ENCODE measurements at regions not wholly inside any gene's neighbourhood (a gene's known extent, or its start where the extent isn't known, plus 50 kb on each side); places are given as distances from the start of the nearest gene placed in this dataset.

GRCh38 chr18:39667905-39668304 lies 2102.3 kb upstream of the CELF4 start:
- no peak for DNase-seq (ENCODE audit: low spot score)

- no peak for DNase-seq (ENCODE audit: low spot score)
Observed at GRCh38 chr18:39666541-39666940, 2100.9 kb upstream of the CELF4 start.

DNA sequence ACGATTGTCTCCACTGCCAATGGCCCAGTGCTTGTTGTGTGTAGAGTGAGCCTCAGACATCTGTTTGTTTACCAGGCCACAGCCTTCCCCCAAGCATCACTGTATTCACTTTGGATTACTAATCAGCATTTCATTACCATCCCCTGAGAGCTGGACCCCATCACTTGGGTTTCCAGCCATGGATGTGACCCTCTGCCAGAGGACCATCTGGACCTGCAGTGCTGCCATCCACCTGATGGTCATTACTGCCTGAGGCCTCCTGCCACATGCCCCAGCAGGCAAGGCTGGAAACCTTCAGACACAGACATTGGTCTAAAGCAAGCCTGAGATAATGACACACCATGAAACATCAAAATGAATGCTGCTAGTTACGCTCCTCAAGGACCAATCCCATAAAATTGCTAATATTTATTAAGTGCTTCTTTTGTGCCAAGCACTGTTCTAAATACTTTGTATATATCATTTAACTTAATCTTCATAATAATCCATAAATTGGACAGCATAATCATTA lies 2096.3 kb upstream of the CELF4 start:
- DNase-seq (ENCODE audit: low spot score) = no peak

DNA sequence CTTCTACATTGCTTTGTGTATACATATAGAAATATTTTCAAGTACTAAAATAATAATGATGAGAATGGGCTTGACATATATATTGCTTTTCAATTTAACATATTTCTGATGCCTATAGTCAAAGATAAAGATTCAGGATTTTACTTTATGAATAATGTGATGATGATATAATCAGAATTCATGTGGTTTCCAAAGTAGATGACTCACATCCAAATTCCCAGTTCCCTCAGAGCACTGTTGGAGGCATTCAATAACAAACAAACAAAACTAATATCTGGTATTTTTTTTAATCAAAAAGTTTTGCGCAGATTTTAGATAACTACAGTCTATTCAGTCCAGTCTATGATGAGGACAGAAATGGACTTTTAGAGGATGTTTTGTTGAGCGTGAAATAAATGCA lies 2094.5 kb upstream of the CELF4 start:
- DNase-seq (ENCODE audit: low spot score) = no peak

- no peak for DNase-seq (ENCODE audit: low spot score)
Observed at GRCh38 chr18:39655341-39655740, 2089.7 kb upstream of the CELF4 start.

DNA sequence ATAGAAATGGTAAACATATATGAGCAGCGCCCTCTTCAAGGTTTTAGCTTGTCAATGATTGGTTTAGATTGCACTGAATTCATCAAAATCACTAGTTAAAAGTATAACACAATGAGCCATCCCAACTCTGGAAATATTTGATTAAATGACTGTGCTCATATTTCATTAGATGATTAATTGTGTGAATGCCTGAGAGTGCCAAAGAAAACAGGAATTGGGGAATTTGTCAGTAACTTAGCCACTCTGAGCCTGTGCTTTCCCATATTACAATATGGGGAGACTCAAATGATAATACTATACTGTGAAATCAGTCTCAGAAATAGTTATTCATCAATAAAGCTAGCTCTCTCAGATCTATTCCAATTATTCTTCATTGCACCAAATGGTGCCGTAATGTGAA lies 2087.6 kb upstream of the CELF4 start:
- no peak for DNase-seq (ENCODE audit: low spot score)

DNA sequence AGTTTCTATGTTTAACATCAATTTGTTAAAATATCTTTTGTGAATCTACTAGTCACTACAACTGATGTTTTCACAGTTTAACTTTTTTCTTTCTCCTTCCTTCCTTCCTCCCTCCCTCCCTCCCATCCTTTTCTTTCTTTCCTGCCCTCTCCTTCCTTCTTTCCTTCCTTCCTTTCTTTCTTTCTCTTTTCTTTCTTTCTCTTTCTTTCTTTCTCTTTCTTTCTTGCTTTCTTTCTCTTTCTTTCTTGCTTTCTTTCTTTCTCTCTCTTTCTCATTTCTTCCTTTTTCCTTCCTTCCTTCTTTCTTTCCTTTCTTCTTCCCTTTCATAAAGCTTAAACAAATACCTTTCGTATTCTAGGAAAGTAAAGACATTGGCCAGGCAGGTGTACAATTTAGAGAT lies 2083.0 kb upstream of the CELF4 start:
- no peak for DNase-seq (ENCODE audit: low spot score)

- no peak for DNase-seq (ENCODE audit: low spot score)
Observed at GRCh38 chr18:39647627-39648534, 2082.3 kb upstream of the CELF4 start.

DNA sequence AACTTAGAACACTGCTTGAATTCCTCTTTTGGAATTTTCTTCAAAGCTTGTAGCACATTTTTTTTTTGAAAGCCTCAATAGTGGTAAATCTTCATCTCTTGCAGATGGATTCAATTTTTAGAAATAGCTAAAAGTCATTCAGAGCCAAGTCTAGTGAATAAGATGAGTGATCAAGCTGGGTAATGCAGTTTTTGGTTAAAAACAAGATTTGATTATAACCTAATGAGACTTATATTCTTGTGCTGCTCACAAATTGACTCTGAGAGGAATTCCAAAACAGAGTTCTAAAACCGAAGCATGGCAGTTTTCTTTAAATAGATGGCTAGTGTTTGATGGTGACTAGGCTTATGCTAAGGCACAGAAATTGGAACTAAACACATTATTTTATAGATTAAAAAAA lies 2072.6 kb upstream of the CELF4 start:
- no peak for DNase-seq (ENCODE audit: low spot score)

- no peak for DNase-seq (ENCODE audit: low spot score)
Observed at GRCh38 chr18:39636931-39637330, 2071.3 kb upstream of the CELF4 start.

DNA sequence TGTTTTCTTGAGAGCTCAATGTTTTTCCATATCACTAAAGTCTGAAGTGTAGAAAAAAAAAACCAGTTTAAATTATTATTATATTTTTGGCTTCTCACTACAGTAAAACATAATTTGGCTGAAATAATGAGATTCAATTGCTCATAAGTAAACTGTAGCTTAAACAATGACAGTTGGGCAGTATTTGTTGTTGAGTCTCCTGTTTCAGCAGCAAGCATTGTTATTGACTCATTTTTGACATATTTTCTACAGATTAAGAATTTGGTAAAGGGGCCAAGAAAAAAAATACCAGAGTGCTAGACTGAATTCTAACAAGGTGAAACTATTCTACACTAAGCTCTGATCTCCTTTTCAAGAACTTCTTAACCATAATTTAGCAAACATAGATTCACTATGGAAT lies 2070.4 kb upstream of the CELF4 start:
- no peak for DNase-seq (ENCODE audit: low spot score)

DNA sequence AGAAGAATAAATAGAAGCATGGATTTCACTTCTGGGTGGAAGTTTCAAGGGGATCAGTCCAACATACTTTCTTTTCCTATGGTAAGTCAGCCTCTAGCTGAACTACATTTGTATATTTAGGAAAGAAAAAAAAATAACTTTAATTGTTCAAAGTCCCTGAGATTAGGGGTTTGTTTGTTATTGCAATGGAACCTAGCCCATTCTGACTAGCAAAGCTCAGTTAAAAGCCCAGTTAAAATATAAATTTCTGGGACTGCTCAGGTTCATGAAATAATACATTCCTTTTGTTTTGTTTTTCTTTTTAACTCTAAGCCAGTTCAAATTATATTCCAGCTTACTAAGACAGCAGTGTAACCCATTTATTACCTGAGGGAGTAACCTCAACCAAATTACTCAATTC lies 2069.6 kb upstream of the CELF4 start:
- DNase-seq (ENCODE audit: low spot score) = no peak

GRCh38 chr18:39627936-39628335 lies 2062.3 kb upstream of the CELF4 start:
- DNase-seq (ENCODE audit: low spot score) = no peak

DNA sequence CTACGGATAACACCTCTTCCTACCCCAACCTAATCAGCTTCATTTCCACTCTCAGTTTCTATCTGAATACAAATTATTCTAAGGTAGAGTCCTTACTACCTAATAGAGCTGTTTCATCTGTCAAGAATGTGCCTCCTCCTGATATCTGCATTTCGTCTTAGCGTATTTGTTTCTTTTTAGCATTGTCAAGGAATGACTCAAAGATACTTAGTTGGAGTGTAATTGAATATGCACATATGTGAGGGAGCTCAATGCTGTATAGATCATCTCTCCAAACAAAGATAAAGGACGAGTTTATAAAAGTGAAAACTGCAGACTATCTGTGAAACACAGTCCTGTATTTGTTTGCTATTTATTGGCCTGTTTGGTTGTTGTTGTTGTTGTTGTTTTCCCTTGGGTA lies 2059.4 kb upstream of the CELF4 start:
- no peak for DNase-seq (ENCODE audit: low spot score)

DNA sequence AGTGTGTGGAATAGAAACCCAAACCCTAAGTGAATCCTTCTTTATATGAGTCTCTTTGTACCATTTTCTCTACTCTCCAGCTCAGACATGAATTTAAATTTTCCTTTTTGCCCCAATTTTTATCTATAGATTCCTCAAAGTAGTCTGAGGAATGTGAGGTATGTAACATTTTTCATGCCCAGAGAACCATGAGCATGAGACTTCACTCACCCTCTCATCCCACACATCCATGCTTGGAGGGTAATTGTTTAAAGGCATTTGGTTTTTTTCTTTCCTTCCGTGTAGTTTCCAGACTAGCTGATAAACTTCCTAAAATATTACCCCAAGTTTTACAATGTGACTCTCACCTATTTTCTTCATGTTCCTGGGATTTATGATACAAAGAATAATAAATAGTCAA lies 2056.8 kb upstream of the CELF4 start:
- DNase-seq (ENCODE audit: low spot score) = no peak

DNA sequence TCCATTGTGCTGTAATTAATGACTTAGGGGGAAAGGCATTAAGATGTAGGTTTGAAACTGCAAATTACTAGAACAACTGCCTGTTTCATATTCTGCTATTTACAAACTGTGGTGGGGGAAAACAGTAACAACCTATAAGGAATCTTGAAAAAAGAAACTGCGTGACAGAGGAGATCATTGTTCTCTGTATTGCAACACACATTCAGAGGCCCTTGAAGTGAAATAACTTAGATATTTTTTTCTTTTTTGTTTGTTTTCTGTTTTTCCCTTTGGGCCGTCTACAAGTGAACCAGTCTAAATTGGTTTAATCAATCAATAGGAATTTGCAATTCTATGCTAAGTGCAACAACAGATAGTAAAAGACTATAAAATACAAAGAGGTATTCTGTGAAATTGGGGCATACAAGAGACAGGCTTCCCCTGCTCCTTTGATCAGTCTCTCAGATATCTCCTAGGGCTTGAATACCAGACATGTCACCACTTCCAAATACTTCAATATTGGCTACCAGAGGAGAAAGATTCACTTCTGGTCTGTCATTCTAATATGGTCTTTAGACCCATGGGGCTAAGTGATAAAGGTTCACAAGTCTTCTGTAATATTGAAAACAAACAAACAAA lies 2055.1 kb upstream of the CELF4 start:
- peak; percentile 13 for DNase-seq (ENCODE audit: low spot score)

- no peak for DNase-seq (ENCODE audit: low spot score)
Observed at GRCh38 chr18:39618265-39619003, 2052.8 kb upstream of the CELF4 start.

DNA sequence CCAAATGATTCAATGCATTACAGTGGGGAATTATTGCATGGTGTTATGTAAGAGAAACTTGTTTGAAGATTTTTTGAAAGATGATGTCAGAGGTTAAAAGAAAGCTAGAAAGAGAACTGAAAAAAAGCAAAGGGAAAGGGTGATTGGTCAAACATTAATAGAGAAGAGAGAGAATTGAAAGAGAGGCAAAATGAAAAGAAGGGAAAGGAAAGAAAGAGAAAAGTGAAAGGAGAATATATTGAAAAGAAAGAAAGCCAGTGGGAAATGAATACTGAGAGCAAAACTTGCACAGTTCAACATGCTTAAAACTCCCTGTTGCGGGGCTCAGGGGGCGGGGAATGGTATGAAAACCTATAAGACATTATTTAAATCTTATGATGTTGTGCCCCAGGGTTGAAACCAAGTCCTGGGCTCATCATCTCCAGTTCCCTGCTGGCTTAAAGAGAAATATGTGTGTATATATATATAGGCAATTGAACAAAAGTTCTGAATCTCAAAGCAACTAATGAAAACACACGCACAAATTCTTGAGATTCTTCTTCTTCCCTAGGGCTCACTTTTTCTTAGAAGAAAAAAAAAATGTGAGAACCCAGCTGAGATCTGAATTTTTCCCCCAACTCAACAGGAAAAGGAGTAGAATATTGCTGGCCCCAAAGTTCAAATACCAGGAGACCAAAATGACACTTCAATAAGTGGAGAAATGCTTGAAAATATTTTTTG lies 2045.9 kb upstream of the CELF4 start:
- no peak for DNase-seq (ENCODE audit: low spot score)

- DNase-seq (ENCODE audit: low spot score) = no peak
Observed at GRCh38 chr18:39607034-39607433, 2041.4 kb upstream of the CELF4 start.

- no peak for DNase-seq (ENCODE audit: low spot score)
Observed at GRCh38 chr18:39604836-39605235, 2039.2 kb upstream of the CELF4 start.

- no peak for DNase-seq (ENCODE audit: low spot score)
Observed at GRCh38 chr18:39602131-39602530, 2036.5 kb upstream of the CELF4 start.

DNA sequence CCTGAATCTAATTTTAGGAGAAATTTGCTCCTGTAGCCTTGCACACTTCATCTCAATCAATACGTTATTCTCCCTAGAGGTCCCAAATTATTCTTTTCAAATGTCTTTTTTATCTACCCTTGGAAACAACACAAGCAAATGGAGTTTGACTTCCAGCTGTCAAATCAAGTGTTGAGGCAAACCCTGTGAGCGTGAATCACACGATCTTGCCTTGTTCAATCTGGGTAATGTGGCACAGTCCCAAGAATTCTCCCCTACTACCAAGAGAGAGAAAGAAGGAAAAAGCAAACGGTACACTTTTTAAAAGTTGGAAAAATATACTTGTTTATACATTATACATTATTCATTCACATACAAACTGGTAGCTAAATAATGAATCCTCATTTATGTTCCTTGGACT lies 2035.3 kb upstream of the CELF4 start:
- DNase-seq (ENCODE audit: low spot score) = no peak

Measured in HuH-7.5 (cell line).